Parathyroid adenoma (tissue), 2 donors: ENCODE measurements at regions not wholly inside any gene's neighbourhood (a gene's known extent, or its start where the extent isn't known, plus 50 kb on each side); places are given as distances from the start of the nearest gene placed in this dataset.
"Not testable (repeated sequence)": the region's sequence is repeated elsewhere in the genome, so short reads cannot be mapped to it uniquely, and the experiment has no call there.

Experiments
- H2AFZ ChIP-seq: fragments of 300-600 bp; sonication (generic); one replicate; pipeline ENCODE4 v1.7.0; 2017; ENCODE audit warnings: antibody characterized with exemption, mild to moderate bottlenecking
- H3K27ac ChIP-seq: fragments of 300-600 bp; sonication (generic); one replicate; pipeline ENCODE4 v1.7.0; 2017
- H3K27me3 ChIP-seq: fragments of 300-600 bp; sonication (generic); one replicate; pipeline ENCODE4 v1.7.0; 2017; ENCODE audit warnings: low read length; ENCODE audit not compliant: control insufficient read depth, insufficient read depth
- H3K36me3 ChIP-seq: fragments of 300-600 bp; sonication (generic); one replicate; pipeline ENCODE4 v1.7.0; 2017; ENCODE audit warnings: low read length; ENCODE audit not compliant: control insufficient read depth, insufficient read depth
- H3K4me1 ChIP-seq: fragments of 300-600 bp; sonication (generic); one replicate; pipeline ENCODE4 v1.7.0; 2017; ENCODE audit warnings: control low read depth
- H3K4me2 ChIP-seq: fragments of 300-600 bp; sonication (generic); one replicate; pipeline ENCODE4 v1.7.0; 2017; ENCODE audit warnings: low read length
- H3K4me3 ChIP-seq: fragments of 300-600 bp; sonication (generic); one replicate; pipeline ENCODE4 v1.7.0; 2017; ENCODE audit warnings: low read depth, low read length
- H3K79me2 ChIP-seq: fragments of 300-600 bp; sonication (generic); one replicate; pipeline ENCODE4 v1.7.0; 2017; ENCODE audit warnings: control low read depth
- H3K9ac ChIP-seq: fragments of 300-600 bp; sonication (generic); one replicate; pipeline ENCODE4 v1.7.0; 2017; ENCODE audit warnings: mild to moderate bottlenecking
- H3K9me3 ChIP-seq: fragments of 300-600 bp; sonication (generic); one replicate; pipeline ENCODE4 v1.7.0; 2017; ENCODE audit warnings: low read length; ENCODE audit not compliant: control insufficient read depth
- CTCF ChIP-seq: fragments of 300-600 bp; sonication (generic); IDR thresholded peaks from one replicate; pipeline ENCODE4 v1.7.0; 2017; ENCODE audit warnings: antibody characterized with exemption, mild to moderate bottlenecking
- donor health status: primary hyperparathyroidism.

GRCh38 chr10:28457110-28457509, 75.8 kb upstream of the WAC start:
- Histone ChIP-seq H3K36me3 (no peaks in the 10 kb centered on the region), H3K9ac (no peak overlapping the region), H3K4me2 (no peak overlapping the region), H3K4me1 (no peaks in the 10 kb centered on the region), H3K9me3 (no peaks in the 10 kb centered on the region), H3K79me2 (no peaks in the 10 kb centered on the region), H3K27me3 (peaks cover 2% of the 10 kb centered on the region), H2AFZ (no peak overlapping the region), H3K4me3 (no peak overlapping the region), H3K27ac (no peak overlapping the region)
- TF ChIP-seq CTCF: no peak

DNA sequence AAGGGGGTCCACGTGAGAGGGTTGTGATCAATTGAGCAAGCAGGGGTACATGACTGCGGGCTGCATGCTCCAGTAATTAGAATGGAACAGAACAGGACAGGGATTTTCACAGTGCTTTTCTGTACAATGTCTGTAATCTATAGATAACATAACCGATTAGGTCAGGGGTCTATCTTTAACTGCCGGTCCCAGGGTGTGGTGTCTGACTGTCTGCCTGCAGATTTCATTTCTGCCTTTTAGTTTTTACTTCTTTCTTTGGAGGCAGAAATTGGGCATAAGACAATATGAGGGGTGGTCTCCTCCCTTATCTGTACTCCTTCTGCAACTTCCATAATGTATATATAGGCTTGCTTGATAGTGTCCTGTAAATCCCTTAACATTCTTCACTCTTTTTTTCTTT, 75.0 kb upstream of the WAC start:
- not testable (repeated sequence) for H3K4me1 ChIP-seq, H3K4me3 ChIP-seq, H3K36me3 ChIP-seq, H3K9me3 ChIP-seq, H3K9ac ChIP-seq, H3K4me2 ChIP-seq, H3K27ac ChIP-seq, H3K79me2 ChIP-seq, H2AFZ ChIP-seq, H3K27me3 ChIP-seq

DNA sequence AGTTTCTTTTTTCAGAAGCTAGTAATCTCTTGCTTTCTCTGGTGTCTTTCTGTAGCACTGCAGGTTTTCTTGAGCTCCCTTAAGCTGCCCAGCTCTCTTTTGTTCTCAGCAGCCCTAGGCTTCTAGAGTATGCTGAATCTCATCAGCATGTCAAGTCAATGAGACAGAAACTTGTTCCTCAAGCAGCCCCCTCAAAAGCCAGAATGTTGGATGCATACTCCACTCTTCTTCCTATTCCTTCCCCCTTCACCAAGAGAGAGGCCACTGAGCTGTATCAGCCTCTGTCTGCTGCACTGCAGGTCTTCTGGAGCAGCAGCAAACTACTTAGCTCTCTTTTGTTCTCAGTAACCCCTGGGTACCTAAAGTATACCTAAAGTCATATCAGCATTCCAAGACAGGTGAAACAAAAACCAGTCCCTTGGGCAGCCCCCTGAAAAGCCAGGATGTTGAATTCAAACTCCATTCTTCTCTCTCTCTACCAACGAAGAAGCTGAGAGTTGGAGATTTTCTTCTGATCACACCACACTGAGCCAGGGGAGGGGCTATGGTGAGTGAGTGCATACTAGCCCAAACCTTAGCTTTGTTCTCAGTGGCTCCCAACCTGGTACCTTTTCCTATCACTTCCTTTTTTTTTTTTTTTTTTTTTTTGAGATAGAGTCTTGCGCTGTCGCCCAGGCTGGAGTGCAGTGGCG, 73.3 kb upstream of the WAC start:
- Histone ChIP-seq H3K4me3 (no peak overlapping the region), H3K4me2 (no peak overlapping the region), H3K4me1 (no peaks in the 10 kb centered on the region), H3K79me2 (no peaks in the 10 kb centered on the region), H3K27ac (no peak overlapping the region), H3K9ac (no peak overlapping the region), H2AFZ (no peak overlapping the region), H3K36me3 (no peaks in the 10 kb centered on the region), H3K9me3 (no peaks in the 10 kb centered on the region), H3K27me3 (no peaks in the 10 kb centered on the region)
- TF ChIP-seq CTCF: no peak

DNA sequence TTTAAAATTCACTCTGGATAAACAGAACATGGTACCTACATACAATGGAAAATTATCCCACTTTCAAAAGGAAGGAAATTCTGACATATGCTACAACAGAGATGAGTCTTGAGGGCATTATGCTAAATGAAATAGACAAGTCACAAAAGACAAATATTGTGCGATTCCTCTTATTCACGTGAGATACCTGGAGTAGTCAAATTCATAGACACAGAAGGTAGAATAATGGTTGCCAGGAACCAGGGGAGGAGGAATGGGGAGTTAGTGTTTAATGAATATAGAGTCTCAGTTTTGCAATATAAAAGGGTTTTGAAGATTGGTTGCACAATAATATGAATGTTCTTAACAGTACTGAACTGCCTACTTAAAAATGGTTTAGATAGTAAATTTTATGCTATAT, 69.8 kb upstream of the WAC start:
- Histone ChIP-seq H3K27ac (no peak overlapping the region), H3K9me3 (no peaks in the 10 kb centered on the region)

GRCh38 chr10:28463676-28464395, 69.1 kb upstream of the WAC start:
- H3K4me3 ChIP-seq: no peak overlapping the region
- H3K4me2 ChIP-seq: no peak overlapping the region

More for the DNA sequence above, 69.8 kb upstream of the WAC start:
- Histone ChIP-seq H3K79me2 (no peaks in the 10 kb centered on the region), H3K4me1 (no peaks in the 10 kb centered on the region), H3K27me3 (no peaks in the 10 kb centered on the region), H3K4me3 (no peak overlapping the region), H3K36me3 (no peaks in the 10 kb centered on the region), H3K9ac (no peak overlapping the region), H2AFZ (no peak overlapping the region), H3K4me2 (no peak overlapping the region)
- no peak for TF ChIP-seq CTCF

More at GRCh38 chr10:28463676-28464395, 69.1 kb upstream of the WAC start:
- Histone ChIP-seq H3K9ac (no peak overlapping the region), H2AFZ (no peak overlapping the region), H3K4me1 (no peaks in the 10 kb centered on the region), H3K9me3 (no peaks in the 10 kb centered on the region), H3K27ac (no peak overlapping the region), H3K36me3 (no peaks in the 10 kb centered on the region), H3K27me3 (no peaks in the 10 kb centered on the region), H3K79me2 (no peaks in the 10 kb centered on the region)
- no peak for TF ChIP-seq CTCF
